ENCODE measurements at regions not wholly inside any gene's neighbourhood (a gene's known extent, or its start where the extent isn't known, plus 50 kb on each side); places are given as distances from the start of the nearest gene placed in this dataset.
"Not testable (repeated sequence)": the region's sequence is repeated elsewhere in the genome, so short reads cannot be mapped to it uniquely, and the experiment has no call there.

GRCh38 chr20:4335722-4336121, 86.6 kb upstream of the ADRA1D start:
- no peak for DNase-seq

- no peak for DNase-seq
Measured at GRCh38 chr20:4332121-4332860, 83.2 kb upstream of the ADRA1D start.

- DNase-seq: no peak
Measured at GRCh38 chr20:4330011-4330410, 80.9 kb upstream of the ADRA1D start.

- DNase-seq: no peak
Measured at GRCh38 chr20:4329232-4329631, 80.1 kb upstream of the ADRA1D start.

- no peak for DNase-seq
Measured at GRCh38 chr20:4328541-4328940, 79.5 kb upstream of the ADRA1D start.

- DNase-seq: no peak
Measured at GRCh38 chr20:4327956-4328355, 78.9 kb upstream of the ADRA1D start.

GRCh38 chr20:4326195-4327065, 77.3 kb upstream of the ADRA1D start:
- DNase-seq: no peak

GRCh38 chr20:4325548-4326187, 76.6 kb upstream of the ADRA1D start:
- no peak for DNase-seq

GRCh38 chr20:4324611-4325243, 75.6 kb upstream of the ADRA1D start:
- DNase-seq: no peak

- DNase-seq: no peak
Measured at GRCh38 chr20:4322499-4322898, 73.4 kb upstream of the ADRA1D start.

- no peak for DNase-seq
Measured at GRCh38 chr20:4320291-4320690, 71.2 kb upstream of the ADRA1D start.

GRCh38 chr20:4318891-4319290, 69.8 kb upstream of the ADRA1D start:
- DNase-seq: no peak

- not testable (repeated sequence) for DNase-seq
Measured at GRCh38 chr20:4310616-4311015, 61.5 kb upstream of the ADRA1D start.

- DNase-seq: peak; percentile 5 to 17
Measured at GRCh38 chr20:4306206-4306605, 57.1 kb upstream of the ADRA1D start.

- no peak for DNase-seq
Measured at GRCh38 chr20:4305091-4305490, 56.0 kb upstream of the ADRA1D start.

GRCh38 chr20:4304601-4305000, 55.5 kb upstream of the ADRA1D start:
- DNase-seq: peak; percentile 8 to 51

GRCh38 chr20:4303136-4303535, 54.0 kb upstream of the ADRA1D start:
- DNase-seq: no peak

GRCh38 chr20:4300921-4301320, 51.8 kb upstream of the ADRA1D start:
- no peak for DNase-seq

GRCh38 chr20:4300401-4300800, 51.3 kb upstream of the ADRA1D start:
- no peak for DNase-seq

GRCh38 chr20:4299773-4300172, 50.7 kb upstream of the ADRA1D start:
- no peak for DNase-seq

GRCh38 chr20:4299216-4299615, 50.1 kb upstream of the ADRA1D start:
- DNase-seq: no peak

All from hippocampal formation (tissue), 2 donors.